Osteocyte (in vitro differentiated cells): ENCODE measurements at regions not wholly inside any gene's neighbourhood (a gene's known extent, or its start where the extent isn't known, plus 50 kb on each side); places are given as distances from the start of the nearest gene placed in this dataset.

ENCODE experiments used
- DNase-seq: peaks from one replicate; pipeline ENCODE4 v3.0.0; 2021; ENCODE audit warnings: mixed read lengths; ENCODE audit not compliant: unreplicated experiment; ENCODE audit errors: extremely low spot score
- H3K27ac Mint-ChIP-seq: one replicate; pipeline ENCODE4 v1.8.0; 2021; ENCODE audit warnings: mild to moderate bottlenecking, mixed read lengths; ENCODE audit not compliant: unreplicated experiment
- H3K27me3 Mint-ChIP-seq: one replicate; pipeline ENCODE4 v1.8.0; 2021; ENCODE audit warnings: mixed read lengths; ENCODE audit not compliant: unreplicated experiment
- H3K36me3 Mint-ChIP-seq: one replicate; pipeline ENCODE4 v1.8.0; 2021; ENCODE audit warnings: mixed read lengths; ENCODE audit not compliant: unreplicated experiment
- H3K4me1 Mint-ChIP-seq: one replicate; pipeline ENCODE4 v1.8.0; 2021; ENCODE audit warnings: mixed read lengths; ENCODE audit not compliant: unreplicated experiment
- H3K4me3 Mint-ChIP-seq: one replicate; pipeline ENCODE4 v1.8.0; 2021; ENCODE audit warnings: mild to moderate bottlenecking, moderate library complexity, mixed read lengths; ENCODE audit not compliant: unreplicated experiment
- H3K9me3 Mint-ChIP-seq: one replicate; pipeline ENCODE4 v1.8.0; 2021; ENCODE audit warnings: mixed read lengths; ENCODE audit not compliant: unreplicated experiment
- CTCF ChIP-seq: fragments of 200-600 bp; sonication (generic); IDR thresholded peaks from 2 replicates; pipeline ENCODE4 v1.5.0; 2021; ENCODE audit warnings: antibody characterized with exemption, mild to moderate bottlenecking, moderate library complexity

- Mint-ChIP-seq H3K9me3 (no peaks in the 10 kb centered on the region), H3K4me1 (no peaks in the 10 kb centered on the region), H3K36me3 (no peaks in the 10 kb centered on the region), H3K27me3 (peaks cover 2% of the 10 kb centered on the region), H3K4me3 (no peak overlapping the region), H3K27ac (no peak overlapping the region)
- DNase-seq, result no peak
- TF ChIP-seq CTCF, result no peak
Observed at GRCh38 chr5:30894811-30895210, 298.7 kb upstream of the CDH6 start.

- Mint-ChIP-seq H3K27ac (no peak overlapping the region), H3K4me3 (no peak overlapping the region), H3K27me3 (peaks cover 2% of the 10 kb centered on the region), H3K9me3 (peaks cover 8% of the 10 kb centered on the region), H3K4me1 (no peaks in the 10 kb centered on the region), H3K36me3 (no peaks in the 10 kb centered on the region)
- TF ChIP-seq CTCF, result no peak
- DNase-seq, result no peak
Observed at GRCh38 chr5:30891660-30892059, 301.8 kb upstream of the CDH6 start.

GRCh38 chr5:30890377-30890776, 303.1 kb upstream of the CDH6 start:
- no peak for DNase-seq
- no peak overlapping the region for H3K4me3 Mint-ChIP-seq
- no peak overlapping the region for H3K27ac Mint-ChIP-seq
- peaks cover 8% of the 10 kb centered on the region for H3K9me3 Mint-ChIP-seq
- H3K4me1 Mint-ChIP-seq, result no peaks in the 10 kb centered on the region
- H3K36me3 Mint-ChIP-seq, result no peaks in the 10 kb centered on the region
- H3K27me3 Mint-ChIP-seq, result no peaks in the 10 kb centered on the region
- TF ChIP-seq CTCF, result no peak

- TF ChIP-seq CTCF, result no peak
- H3K4me3 Mint-ChIP-seq, result no peak overlapping the region
- H3K9me3 Mint-ChIP-seq, result peaks cover 18% of the 10 kb centered on the region
- no peak overlapping the region for H3K27ac Mint-ChIP-seq
- no peak for DNase-seq
- H3K36me3 Mint-ChIP-seq, result no peaks in the 10 kb centered on the region
- no peaks in the 10 kb centered on the region for H3K27me3 Mint-ChIP-seq
- H3K4me1 Mint-ChIP-seq, result peaks cover 3% of the 10 kb centered on the region
Observed at GRCh38 chr5:30880514-30880913, 313.0 kb upstream of the CDH6 start.

- no peaks in the 10 kb centered on the region for H3K36me3 Mint-ChIP-seq
- DNase-seq, result no peak
- no peak overlapping the region for H3K27ac Mint-ChIP-seq
- H3K4me3 Mint-ChIP-seq, result no peak overlapping the region
- peaks cover 3% of the 10 kb centered on the region for H3K4me1 Mint-ChIP-seq
- TF ChIP-seq CTCF, result no peak
- H3K27me3 Mint-ChIP-seq, result no peaks in the 10 kb centered on the region
- H3K9me3 Mint-ChIP-seq, result peaks cover 14% of the 10 kb centered on the region
Observed at GRCh38 chr5:30879887-30880286, 313.6 kb upstream of the CDH6 start.
